ENCODE measurements at regions not wholly inside any gene's neighbourhood (a gene's known extent, or its start where the extent isn't known, plus 50 kb on each side); places are given as distances from the start of the nearest gene placed in this dataset.

DNA sequence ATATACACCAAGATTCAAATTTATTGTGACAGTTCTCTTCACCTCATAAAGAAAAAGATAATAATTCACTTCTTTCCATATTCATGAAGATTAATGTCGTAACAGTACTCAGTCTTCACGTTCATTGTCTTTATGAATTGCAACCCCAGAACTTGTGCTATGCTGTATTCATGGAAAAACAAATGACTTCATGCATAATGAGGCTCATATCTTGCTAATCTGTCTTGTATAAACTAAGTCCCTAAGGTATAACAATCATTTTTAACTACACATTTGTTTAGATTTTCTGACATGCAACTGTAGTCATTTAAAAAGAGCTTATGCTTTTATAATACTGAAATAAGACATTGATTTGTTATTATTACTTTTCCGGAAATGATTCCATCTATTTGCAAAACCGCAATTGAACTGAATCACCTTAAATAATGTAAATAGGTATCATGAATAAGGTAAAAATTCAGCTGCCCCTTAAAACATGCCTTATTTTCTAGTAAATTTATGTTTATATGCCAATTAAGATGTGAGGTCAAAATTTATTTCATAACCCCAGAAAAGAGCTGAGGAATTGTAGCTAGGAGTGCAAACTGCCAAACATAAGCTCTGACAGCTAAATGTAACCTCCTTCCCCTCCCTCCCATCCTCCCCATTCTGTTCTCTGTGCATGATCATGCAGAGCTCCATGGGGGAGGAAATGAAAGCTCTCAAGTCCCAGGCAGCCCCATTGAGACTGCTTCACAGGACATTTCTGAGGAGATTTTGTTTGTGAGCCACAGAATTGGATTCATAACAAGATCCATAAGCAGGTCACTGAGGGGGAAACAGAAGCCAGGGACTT is 301.6 kb downstream of the ATP23 start:
- TF ChIP-seq, protein P1, sequence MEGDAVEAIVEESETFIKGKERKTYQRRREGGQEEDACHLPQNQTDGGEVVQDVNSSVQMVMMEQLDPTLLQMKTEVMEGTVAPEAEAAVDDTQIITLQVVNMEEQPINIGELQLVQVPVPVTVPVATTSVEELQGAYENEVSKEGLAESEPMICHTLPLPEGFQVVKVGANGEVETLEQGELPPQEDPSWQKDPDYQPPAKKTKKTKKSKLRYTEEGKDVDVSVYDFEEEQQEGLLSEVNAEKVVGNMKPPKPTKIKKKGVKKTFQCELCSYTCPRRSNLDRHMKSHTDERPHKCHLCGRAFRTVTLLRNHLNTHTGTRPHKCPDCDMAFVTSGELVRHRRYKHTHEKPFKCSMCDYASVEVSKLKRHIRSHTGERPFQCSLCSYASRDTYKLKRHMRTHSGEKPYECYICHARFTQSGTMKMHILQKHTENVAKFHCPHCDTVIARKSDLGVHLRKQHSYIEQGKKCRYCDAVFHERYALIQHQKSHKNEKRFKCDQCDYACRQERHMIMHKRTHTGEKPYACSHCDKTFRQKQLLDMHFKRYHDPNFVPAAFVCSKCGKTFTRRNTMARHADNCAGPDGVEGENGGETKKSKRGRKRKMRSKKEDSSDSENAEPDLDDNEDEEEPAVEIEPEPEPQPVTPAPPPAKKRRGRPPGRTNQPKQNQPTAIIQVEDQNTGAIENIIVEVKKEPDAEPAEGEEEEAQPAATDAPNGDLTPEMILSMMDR (IDR thresholded peaks at IDR 0.05) = no peak
- H3K79me2 ChIP-seq (ENCODE audit: insufficient read depth, low read length) = no peaks in the 10 kb centered on the region
- WGBS (ENCODE audit: insufficient coverage) = 67% methylated on average over 1 of the region's 4 CpGs

DNA sequence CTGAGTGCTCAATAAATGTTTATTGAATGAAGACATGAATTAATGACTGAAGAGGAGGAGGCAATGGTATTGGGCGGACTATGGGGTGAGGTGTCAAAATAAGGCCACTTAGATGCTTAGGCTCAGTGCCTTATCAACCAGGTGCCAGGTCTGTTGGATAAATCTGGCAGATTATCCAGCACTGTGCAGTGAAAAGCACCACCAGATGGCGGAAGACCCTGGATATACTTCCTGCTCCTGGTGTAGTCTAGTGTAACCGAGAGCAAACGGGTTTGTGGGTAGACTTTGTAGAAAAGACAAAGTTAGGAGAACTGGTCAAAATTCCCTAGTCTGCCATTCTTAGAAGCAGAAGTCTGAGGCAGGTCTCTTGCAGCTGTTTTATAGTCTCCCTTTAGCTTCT is 306.3 kb downstream of the ATP23 start:
- Mint-ChIP-seq H3K36me3 (no peaks in the 10 kb centered on the region), H3K4me1 (no peaks in the 10 kb centered on the region), H3K27ac (no peak overlapping the region), H3K4me3 (no peak overlapping the region), H3K9me3 (peaks cover 0 to 12% (median 6%) of the 10 kb centered on the region in 7 donors), H3K27me3 (ENCODE audit: low read depth in 3 of 3) (peaks cover 0 to 2% (median 2%) of the 10 kb centered on the region in 3 donors)
- Histone ChIP-seq H3K79me2 (ENCODE audit: insufficient read depth, low read length) (no peaks in the 10 kb centered on the region), H2AFZ (ENCODE audit: insufficient read depth, low read depth, low read length, poor library complexity, severe bottlenecking) (no peak overlapping the region), H3K9me3 (replicated peaks in 1 of 2; ENCODE audit: control insufficient read depth in 1 of 2, insufficient read depth in 1 of 2, low read length in 2 of 2) (peaks cover 0 to 5% of the 10 kb centered on the region in 2 donors), H3K4me3 (replicated peaks in 1 of 3; ENCODE audit: low read depth in 2 of 3, low read length in 3 of 3) (no peak overlapping the region), H3K27me3 (ENCODE audit: control insufficient read depth in 2 of 2, insufficient read depth in 2 of 2, low read length in 2 of 2) (no peaks in the 10 kb centered on the region), H3K9ac (ENCODE audit: insufficient read depth, low read length, poor library complexity, severe bottlenecking) (no peak overlapping the region), H4K20me1 (ENCODE audit: insufficient read depth, low read length) (no peaks in the 10 kb centered on the region), H3K4me1 (ENCODE audit: control insufficient read depth in 1 of 2, insufficient read depth in 2 of 2, low read length in 2 of 2) (no peaks in the 10 kb centered on the region), H3K4me2 (replicated peaks; ENCODE audit: extremely low read depth, low read length, poor library complexity, severe bottlenecking) (no peak overlapping the region), H3K27ac (ENCODE audit: low read depth in 1 of 2, low read length in 2 of 2) (no peak overlapping the region), H3K36me3 (replicated peaks in 1 of 2; ENCODE audit: control insufficient read depth in 1 of 2, insufficient read depth in 2 of 2, low read length in 2 of 2) (no peaks in the 10 kb centered on the region)
- DNase-seq = no peak
- TF ChIP-seq, protein P1 (IDR thresholded peaks at IDR 0.05) = no peak
- 97% methylated on average over 4 of the region's 4 CpGs for WGBS (ENCODE audit: insufficient coverage)
- intact Hi-C loops (cut with micrococcal nuclease) = no loop called here

More for the DNA sequence above, 301.6 kb downstream of the ATP23 start:
- Histone ChIP-seq H3K9ac (ENCODE audit: insufficient read depth, low read length, poor library complexity, severe bottlenecking) (no peak overlapping the region), H2AFZ (ENCODE audit: insufficient read depth, low read depth, low read length, poor library complexity, severe bottlenecking) (no peak overlapping the region), H3K27me3 (ENCODE audit: control insufficient read depth in 2 of 2, insufficient read depth in 2 of 2, low read length in 2 of 2) (no peaks in the 10 kb centered on the region), H3K4me2 (replicated peaks; ENCODE audit: extremely low read depth, low read length, poor library complexity, severe bottlenecking) (no peak overlapping the region), H3K4me1 (ENCODE audit: control insufficient read depth in 1 of 2, insufficient read depth in 2 of 2, low read length in 2 of 2) (no peaks in the 10 kb centered on the region), H4K20me1 (ENCODE audit: insufficient read depth, low read length) (no peaks in the 10 kb centered on the region), H3K4me3 (replicated peaks in 1 of 3; ENCODE audit: low read depth in 2 of 3, low read length in 3 of 3) (no peak overlapping the region), H3K27ac (ENCODE audit: low read depth in 1 of 2, low read length in 2 of 2) (no peak overlapping the region), H3K9me3 (replicated peaks in 1 of 2; ENCODE audit: control insufficient read depth in 1 of 2, insufficient read depth in 1 of 2, low read length in 2 of 2) (peaks cover 0 to 5% of the 10 kb centered on the region in 2 donors), H3K36me3 (replicated peaks in 1 of 2; ENCODE audit: control insufficient read depth in 1 of 2, insufficient read depth in 2 of 2, low read length in 2 of 2) (no peaks in the 10 kb centered on the region)
- H3K9me3 Mint-ChIP-seq = peaks cover 0 to 15% (median 6%) of the 10 kb centered on the region in 7 donors
- no peak overlapping the region for H3K4me3 Mint-ChIP-seq
- intact Hi-C loops (cut with micrococcal nuclease) = no loop called here
- peaks cover 0 to 2% (median 0%) of the 10 kb centered on the region in 3 donors for H3K27me3 Mint-ChIP-seq (ENCODE audit: low read depth in 3 of 3)
- H3K27ac Mint-ChIP-seq = no peak overlapping the region
- no peaks in the 10 kb centered on the region for H3K4me1 Mint-ChIP-seq
- H3K36me3 Mint-ChIP-seq = no peaks in the 10 kb centered on the region
- no peak for DNase-seq

Data from CD14-positive monocyte (primary cell).